K562 (cell line): ENCODE measurements at regions not wholly inside any gene's neighbourhood (a gene's known extent, or its start where the extent isn't known, plus 50 kb on each side); places are given as distances from the start of the nearest gene placed in this dataset.

Experiments
- ATAC-seq: fragments of 200-7000 bp; cut with Tn5 transposase; 3 replicates; pipeline ENCODE4 v1.9.1; 2020; ENCODE audit warnings: moderate library complexity
- BruUV-seq: library from RNA; stranded (reverse); fragments of 400-500 nt; replicated peaks from 2 replicates; lab custom pipeline; 2021; lab: Mats Ljungman, UMichigan
- CTCF ChIA-PET: fragments of 300-600 bp; formaldehyde crosslinking; extraction: SDS; loops from one replicate; lab custom pipeline; 2021; ENCODE audit warnings: low intra/inter-chr PET ratio; lab: Yijun Ruan, JAX
- POLR2A ChIA-PET: fragments of 300-600, 350-650 bp; sonication (Branson Sonifier 250); formaldehyde crosslinking; extraction: SDS; loops from one replicate; lab custom pipeline; 2021; ENCODE audit warnings: antibody characterized with exemption, inconsistent platforms; lab: Yijun Ruan, JAX
- DNase-seq, 4 experiments: peaks; one replicate each; pipeline versions ENCODE4 v3.0.0 to v3.0.0-alpha.2; 2011 to 2018; ENCODE audit warnings: low spot score in 3 of 4, mixed read lengths in 3 of 4; ENCODE audit errors: extremely low read depth in 1 of 4
- FAIRE-seq: peaks from 2 replicates; lab custom pipeline; 2011; peaks lifted over from hg19 to GRCh38; lab: Jason Lieb, UNC
- H2AFZ ChIP-seq: 2 replicates; pipeline ENCODE4 v1.6.0; 2011; ENCODE audit warnings: low read depth, low read length, control low read depth, inconsistent platforms
- H3K27ac ChIP-seq: fragments of 200-600 bp; 3 replicates; pipeline ENCODE4 v1.8.0; 2011; ENCODE audit warnings: low read depth, mild to moderate bottlenecking, control low read depth, inconsistent platforms, low read length, moderate library complexity, mixed read lengths; ENCODE audit errors: extremely low read depth
- H3K27me3 ChIP-seq, 2 experiments: fragments of 300-600 bp in 1 of 2; 2 replicates in 1 of 2; 3 replicates in 1 of 2; pipeline versions ENCODE4 v1.6.0 to v1.8.0; 2011; ENCODE audit warnings: inconsistent platforms in 2 of 2, low read length in 2 of 2, mild to moderate bottlenecking in 1 of 2, mixed read lengths in 1 of 2, moderate library complexity in 1 of 2; ENCODE audit not compliant: control insufficient read depth in 2 of 2, insufficient read depth in 2 of 2
- H3K36me3 ChIP-seq: fragments of 300-600 bp; 3 replicates; pipeline ENCODE4 v1.8.0; 2011; ENCODE audit warnings: mild to moderate bottlenecking, low read length, inconsistent platforms; ENCODE audit not compliant: control insufficient read depth, insufficient read depth
- H3K4me1 ChIP-seq, 2 experiments: fragments of 200-600 bp in 1 of 2; replicated peaks in 1 of 2; 2 replicates in 1 of 2; 3 replicates in 1 of 2; pipeline versions ENCODE4 v1.5.1 to v1.8.0; 2011; ENCODE audit warnings: inconsistent platforms in 2 of 2, low read length in 2 of 2, mild to moderate bottlenecking in 1 of 2, mixed read lengths in 1 of 2, moderate library complexity in 1 of 2; ENCODE audit not compliant: control insufficient read depth in 2 of 2, insufficient read depth in 2 of 2
- H3K4me2 ChIP-seq: 2 replicates; pipeline ENCODE4 v1.6.1; 2011; ENCODE audit warnings: low read length, control low read depth, inconsistent platforms, mixed read lengths; ENCODE audit not compliant: insufficient read depth
- H3K4me3 ChIP-seq: fragments of 200-600 bp; sonication (generic), shearing (Covaris generic); 2 replicates; pipeline ENCODE4 v1.5.1; 2016; ENCODE audit warnings: control low read depth, inconsistent platforms
- H3K79me2 ChIP-seq: fragments of 200-600 bp; 3 replicates; pipeline ENCODE4 v1.8.0; 2011; ENCODE audit warnings: low read length, inconsistent platforms; ENCODE audit not compliant: control insufficient read depth, insufficient read depth
- H3K9ac ChIP-seq, 2 experiments: 2 replicates each; pipeline versions ENCODE4 v1.6.0 to v1.6.1; 2011; ENCODE audit warnings: low read depth in 2 of 2, low read length in 2 of 2, control low read depth in 1 of 2, inconsistent platforms in 1 of 2, mild to moderate bottlenecking in 1 of 2, mixed read lengths in 1 of 2; ENCODE audit not compliant: insufficient read depth in 1 of 2
- H3K9me1 ChIP-seq: one replicate; pipeline ENCODE4 v1.6.0; 2011; ENCODE audit warnings: inconsistent platforms, mild to moderate bottlenecking, low read length, moderate library complexity; ENCODE audit not compliant: control insufficient read depth, insufficient read depth
- H3K9me3 ChIP-seq: replicated peaks from 2 replicates; pipeline ENCODE4 v1.5.1; 2011; ENCODE audit warnings: low read depth, low read length, inconsistent platforms; ENCODE audit not compliant: control insufficient read depth, insufficient read depth
- H4K20me1 ChIP-seq: replicated peaks from 2 replicates; pipeline ENCODE4 v1.6.1; 2011; ENCODE audit warnings: low read length, inconsistent platforms, mixed read lengths; ENCODE audit not compliant: control insufficient read depth, insufficient read depth
- CEBPG ChIP-seq, 3 experiments: fragments of 200-800 bp in 1 of 3; sonication (Bioruptor generic) in 1 of 3; sonication (generic) in 1 of 3; formaldehyde crosslinking in 1 of 3; IDR thresholded peaks in 2 of 3; conservative IDR thresholded peaks in 1 of 3; 2 replicates each; pipeline versions ENCODE4 v1.6.1 to v1.8.0; 2016 to 2022; ENCODE audit warnings: missing compliant biosample characterization in 2 of 3, missing genetic modification characterization in 2 of 3, mild to moderate bottlenecking in 1 of 3, missing genetic modification reagents in 1 of 3
- MCM7 ChIP-seq, 2 experiments: fragments of 450-650 bp; IDR thresholded peaks; 2 replicates each; pipeline ENCODE4 v1.6.1; 2016 to 2018
- MEF2D ChIP-seq: conservative IDR thresholded peaks from 2 replicates; pipeline ENCODE4 v1.6.1; 2016; ENCODE audit warnings: low read depth, missing genetic modification characterization, missing compliant biosample characterization
- NFATC3 ChIP-seq: fragments of 450-650 bp; IDR thresholded peaks from 2 replicates; pipeline ENCODE4 v1.6.1; 2017; ENCODE audit warnings: mild to moderate bottlenecking
- NR2F6 ChIP-seq: fragments of 450-650 bp; formaldehyde crosslinking; IDR thresholded peaks from 2 replicates; pipeline ENCODE4 v1.4.0; 2020; ENCODE audit warnings: mild to moderate bottlenecking
- RBM22 ChIP-seq: fragments of 200-400 bp; formaldehyde crosslinking; IDR thresholded peaks from 2 replicates; pipeline ENCODE4 v1.6.1; 2018; ENCODE audit warnings: low read length, low read depth; ENCODE audit not compliant: poor library complexity, severe bottlenecking
- RFX7 ChIP-seq: fragments of 250-450 bp; sonication (Bioruptor Pico); IDR thresholded peaks from 2 replicates; pipeline ENCODE4 v1.5.1; 2021; ENCODE audit warnings: mild to moderate bottlenecking
- SAFB ChIP-seq: fragments of 200-400 bp; formaldehyde crosslinking; IDR thresholded peaks from 2 replicates; pipeline ENCODE4 v1.6.1; 2017; ENCODE audit warnings: low read depth, low read length, borderline replicate concordance
- SMARCA4 ChIP-seq: fragments of 450-650 bp; IDR thresholded peaks from 2 replicates; pipeline ENCODE4 v1.6.1; 2016
- WGBS: fragments of 100-300 bp; shearing (Covaris generic); methylation state at CpG from one replicate; pipeline ENCODE4 v1.1.6; 2016; ENCODE audit warnings: low coverage, mixed read lengths; ENCODE audit not compliant: insufficient coverage; ENCODE audit errors: missing lambda C conversion rate; 5-methylcytosine and 5-hydroxymethylcytosine counted together
- in situ Hi-C: fragments of 300-500 bp; cut with MboI; formaldehyde crosslinking; loops from 4 replicates; pipeline ENCODE4 v1.15.0; 2018; ENCODE audit warnings: inconsistent platforms, mixed read lengths
- intact Hi-C: fragments of 100-400 bp; cut with micrococcal nuclease; formaldehyde crosslinking; loops from 2 replicates; pipeline ENCODE4 v1.14.2; 2022
- TF ChIP-seq, protein P1 (sequence below): fragments of 450-650 bp; IDR thresholded peaks from 2 replicates; pipeline ENCODE4 v1.6.1; 2016; ENCODE audit warnings: mild to moderate bottlenecking
- TF ChIP-seq, protein P2 (sequence below): sonication (generic); formaldehyde crosslinking; IDR thresholded peaks from 2 replicates; pipeline ENCODE4 v1.8.0; 2022; ENCODE audit warnings: mild to moderate bottlenecking, missing genetic modification reagents
- TF ChIP-seq, protein P3 (sequence below): sonication (generic); formaldehyde crosslinking; IDR thresholded peaks from 2 replicates; pipeline ENCODE4 v1.8.0; 2023; ENCODE audit warnings: mild to moderate bottlenecking, missing genetic modification reagents

DNA sequence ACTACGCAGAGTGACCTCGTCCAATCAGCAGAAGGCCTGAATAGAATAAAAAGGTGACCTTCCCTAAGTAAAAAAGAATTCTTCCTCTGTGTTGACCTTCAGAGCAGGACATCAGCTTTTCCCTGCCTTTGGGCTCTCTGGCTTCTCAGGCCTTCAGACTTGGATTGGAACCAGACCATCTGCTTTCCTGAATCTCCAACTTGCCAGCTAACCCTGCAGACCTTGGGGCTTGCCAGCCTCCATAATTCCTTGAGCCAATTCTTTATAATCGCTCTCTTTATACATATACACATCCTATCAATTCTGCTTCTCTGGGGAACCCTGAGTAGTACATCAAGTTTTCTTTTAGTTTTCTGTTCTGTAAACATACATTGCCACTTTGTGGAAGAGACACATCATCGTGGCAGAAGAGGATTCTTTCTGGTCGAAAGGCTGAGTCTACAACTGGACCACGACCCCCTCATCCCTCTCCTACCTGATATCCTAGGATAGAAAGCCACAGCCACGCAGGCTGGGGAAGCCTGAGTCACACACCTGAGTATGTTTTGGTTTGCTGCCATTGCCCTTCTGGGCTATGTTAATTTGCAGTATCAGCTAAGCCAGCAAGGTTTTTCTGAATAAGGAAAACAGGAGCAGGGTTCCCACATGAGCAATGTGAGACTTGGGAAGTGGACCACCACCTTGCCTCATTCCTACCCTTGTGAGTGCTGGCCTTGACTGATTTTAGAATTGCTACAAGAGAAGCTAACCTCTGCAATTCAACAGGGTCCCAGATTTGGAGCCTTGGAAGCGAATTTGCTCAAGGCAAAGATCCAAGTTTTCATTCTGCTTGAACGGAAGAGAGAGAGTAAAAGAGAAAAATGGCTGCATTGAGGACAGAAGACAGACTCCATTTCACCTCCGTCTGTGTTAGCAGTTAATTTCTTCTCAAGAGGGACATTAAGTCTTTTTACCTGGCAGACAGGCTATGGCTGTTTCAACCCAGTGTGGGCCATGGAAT is 445.2 kb upstream of the FZD8 start (continued):
- TF ChIP-seq, protein P1, sequence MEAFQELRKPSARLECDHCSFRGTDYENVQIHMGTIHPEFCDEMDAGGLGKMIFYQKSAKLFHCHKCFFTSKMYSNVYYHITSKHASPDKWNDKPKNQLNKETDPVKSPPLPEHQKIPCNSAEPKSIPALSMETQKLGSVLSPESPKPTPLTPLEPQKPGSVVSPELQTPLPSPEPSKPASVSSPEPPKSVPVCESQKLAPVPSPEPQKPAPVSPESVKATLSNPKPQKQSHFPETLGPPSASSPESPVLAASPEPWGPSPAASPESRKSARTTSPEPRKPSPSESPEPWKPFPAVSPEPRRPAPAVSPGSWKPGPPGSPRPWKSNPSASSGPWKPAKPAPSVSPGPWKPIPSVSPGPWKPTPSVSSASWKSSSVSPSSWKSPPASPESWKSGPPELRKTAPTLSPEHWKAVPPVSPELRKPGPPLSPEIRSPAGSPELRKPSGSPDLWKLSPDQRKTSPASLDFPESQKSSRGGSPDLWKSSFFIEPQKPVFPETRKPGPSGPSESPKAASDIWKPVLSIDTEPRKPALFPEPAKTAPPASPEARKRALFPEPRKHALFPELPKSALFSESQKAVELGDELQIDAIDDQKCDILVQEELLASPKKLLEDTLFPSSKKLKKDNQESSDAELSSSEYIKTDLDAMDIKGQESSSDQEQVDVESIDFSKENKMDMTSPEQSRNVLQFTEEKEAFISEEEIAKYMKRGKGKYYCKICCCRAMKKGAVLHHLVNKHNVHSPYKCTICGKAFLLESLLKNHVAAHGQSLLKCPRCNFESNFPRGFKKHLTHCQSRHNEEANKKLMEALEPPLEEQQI: no peak

DNA sequence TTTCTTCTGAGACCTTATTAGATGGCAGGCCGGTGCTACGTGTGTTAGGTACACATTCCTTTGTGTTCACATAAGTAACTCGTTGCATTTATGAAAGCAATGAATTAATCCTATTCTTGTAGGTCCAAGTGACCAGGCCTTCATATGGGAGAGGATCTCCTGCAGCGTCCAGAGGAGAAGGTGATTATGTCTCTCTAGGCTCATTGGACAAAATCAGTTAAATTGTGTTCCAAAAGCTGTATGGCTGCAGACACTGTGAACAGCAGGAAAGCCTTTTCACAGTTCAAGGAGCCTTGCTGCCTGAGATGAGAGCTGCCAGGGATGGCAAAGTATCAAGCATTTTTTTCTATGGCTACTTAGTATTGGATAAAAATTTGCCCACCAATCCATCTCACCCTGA is 433.1 kb upstream of the FZD8 start:
- H3K27ac ChIP-seq: no peak overlapping the region
- no peak overlapping the region for H3K4me2 ChIP-seq
- FAIRE-seq (no peak), DNase-seq (no peak)
- BruUV-seq: no TSS peak
- H3K27me3 ChIP-seq: no peaks in the 10 kb centered on the region
- no peak overlapping the region for H2AFZ ChIP-seq
- H4K20me1 ChIP-seq: no peaks in the 10 kb centered on the region
- no peaks in the 10 kb centered on the region for H3K79me2 ChIP-seq
- 0% methylated on average over 4 of the region's 4 CpGs for WGBS
- no peak overlapping the region for H3K4me3 ChIP-seq
- no peaks in the 10 kb centered on the region for H3K9me1 ChIP-seq
- H3K4me1 ChIP-seq: no peaks in the 10 kb centered on the region
- H3K36me3 ChIP-seq: no peaks in the 10 kb centered on the region
- TF ChIP-seq MEF2D (tag) (no peak), RFX7 (CRISPR knock-in tag) (no peak), RBM22 (no peak), NR2F6 (no peak), SMARCA4 (no peak), MCM7 (IDR thresholded peaks at IDR 0.05) (no peak), SAFB (no peak), NFATC3 (no peak), CEBPG (CRISPR knock-in tag; IDR thresholded peaks at IDR 0.05) (no peak), CEBPG (tag; conservative IDR thresholded peaks at IDR 0.05 in 1 of 2, IDR thresholded peaks at IDR 0.05 in 1 of 2) (no peak)
- TF ChIP-seq, protein P2, sequence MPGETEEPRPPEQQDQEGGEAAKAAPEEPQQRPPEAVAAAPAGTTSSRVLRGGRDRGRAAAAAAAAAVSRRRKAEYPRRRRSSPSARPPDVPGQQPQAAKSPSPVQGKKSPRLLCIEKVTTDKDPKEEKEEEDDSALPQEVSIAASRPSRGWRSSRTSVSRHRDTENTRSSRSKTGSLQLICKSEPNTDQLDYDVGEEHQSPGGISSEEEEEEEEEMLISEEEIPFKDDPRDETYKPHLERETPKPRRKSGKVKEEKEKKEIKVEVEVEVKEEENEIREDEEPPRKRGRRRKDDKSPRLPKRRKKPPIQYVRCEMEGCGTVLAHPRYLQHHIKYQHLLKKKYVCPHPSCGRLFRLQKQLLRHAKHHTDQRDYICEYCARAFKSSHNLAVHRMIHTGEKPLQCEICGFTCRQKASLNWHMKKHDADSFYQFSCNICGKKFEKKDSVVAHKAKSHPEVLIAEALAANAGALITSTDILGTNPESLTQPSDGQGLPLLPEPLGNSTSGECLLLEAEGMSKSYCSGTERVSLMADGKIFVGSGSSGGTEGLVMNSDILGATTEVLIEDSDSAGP (CRISPR knock-in tag): no peak
- TF ChIP-seq, protein P3, sequence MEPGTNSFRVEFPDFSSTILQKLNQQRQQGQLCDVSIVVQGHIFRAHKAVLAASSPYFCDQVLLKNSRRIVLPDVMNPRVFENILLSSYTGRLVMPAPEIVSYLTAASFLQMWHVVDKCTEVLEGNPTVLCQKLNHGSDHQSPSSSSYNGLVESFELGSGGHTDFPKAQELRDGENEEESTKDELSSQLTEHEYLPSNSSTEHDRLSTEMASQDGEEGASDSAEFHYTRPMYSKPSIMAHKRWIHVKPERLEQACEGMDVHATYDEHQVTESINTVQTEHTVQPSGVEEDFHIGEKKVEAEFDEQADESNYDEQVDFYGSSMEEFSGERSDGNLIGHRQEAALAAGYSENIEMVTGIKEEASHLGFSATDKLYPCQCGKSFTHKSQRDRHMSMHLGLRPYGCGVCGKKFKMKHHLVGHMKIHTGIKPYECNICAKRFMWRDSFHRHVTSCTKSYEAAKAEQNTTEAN: no peak
- TF ChIP-seq, all 486 proteins: peak for 0
- ChIA-PET POLR2A (no interaction called here), CTCF (no interaction called here)
- intact Hi-C loops (no loop called here), in situ Hi-C loops (no loop called here)
- H3K9ac ChIP-seq: no peak overlapping the region
- H3K9me3 ChIP-seq: no peaks in the 10 kb centered on the region
- no peak for ATAC-seq
